Uterus (tissue), 2 donors: ENCODE measurements at regions not wholly inside any gene's neighbourhood (a gene's known extent, or its start where the extent isn't known, plus 50 kb on each side); places are given as distances from the start of the nearest gene placed in this dataset.

Experiments used
- POLR2A ChIP-seq, 2 donors: fragments of 450-650 bp; IDR thresholded peaks; one replicate each; pipeline ENCODE4 v1.6.1; 2016; ENCODE audit warnings: antibody characterized with exemption in 2 of 2, mild to moderate bottlenecking in 1 of 2, moderate library complexity in 1 of 2
- TF ChIP-seq, protein P1 (sequence below), 4 experiments: fragments of 200-600 bp in 2 of 4; fragments of 450-650 bp in 2 of 4; sonication (generic) in 2 of 4; IDR thresholded peaks; one replicate each; pipeline ENCODE4 v1.5.1; 2016 to 2019; ENCODE audit warnings: antibody characterized with exemption in 4 of 4, mild to moderate bottlenecking in 2 of 4, moderate library complexity in 1 of 4

DNA sequence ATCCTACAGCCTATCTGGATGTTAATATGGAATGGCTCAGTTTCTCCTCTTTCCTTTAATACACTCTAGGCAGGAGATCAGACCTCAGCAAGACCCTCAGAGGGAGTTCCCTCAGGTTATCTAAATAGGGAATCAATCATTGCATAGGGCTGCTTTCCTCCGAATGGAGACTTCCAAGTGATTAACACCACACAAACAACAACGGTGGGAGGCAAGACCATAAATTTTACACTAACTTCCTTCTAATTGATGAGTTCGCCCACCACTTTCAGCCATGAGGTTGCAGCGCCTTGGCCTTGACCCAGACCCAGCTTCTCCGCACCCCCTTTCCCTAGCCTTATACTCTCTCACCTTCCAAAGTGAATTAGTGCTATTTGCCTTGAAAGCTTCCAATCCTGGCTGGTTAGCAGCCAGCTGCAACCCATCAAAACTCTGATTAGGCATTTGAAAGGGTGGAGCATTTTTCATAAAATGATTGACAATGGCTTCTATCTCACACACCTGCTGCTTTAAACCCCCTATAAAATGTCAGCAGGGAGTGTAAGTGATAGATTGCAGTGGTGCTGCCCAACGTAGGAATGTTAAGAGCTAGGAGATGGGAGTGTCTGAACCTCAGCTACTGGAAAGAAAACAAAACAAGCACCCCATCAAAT is 534.9 kb upstream of the USP24 start:
- TF ChIP-seq, protein P1, sequence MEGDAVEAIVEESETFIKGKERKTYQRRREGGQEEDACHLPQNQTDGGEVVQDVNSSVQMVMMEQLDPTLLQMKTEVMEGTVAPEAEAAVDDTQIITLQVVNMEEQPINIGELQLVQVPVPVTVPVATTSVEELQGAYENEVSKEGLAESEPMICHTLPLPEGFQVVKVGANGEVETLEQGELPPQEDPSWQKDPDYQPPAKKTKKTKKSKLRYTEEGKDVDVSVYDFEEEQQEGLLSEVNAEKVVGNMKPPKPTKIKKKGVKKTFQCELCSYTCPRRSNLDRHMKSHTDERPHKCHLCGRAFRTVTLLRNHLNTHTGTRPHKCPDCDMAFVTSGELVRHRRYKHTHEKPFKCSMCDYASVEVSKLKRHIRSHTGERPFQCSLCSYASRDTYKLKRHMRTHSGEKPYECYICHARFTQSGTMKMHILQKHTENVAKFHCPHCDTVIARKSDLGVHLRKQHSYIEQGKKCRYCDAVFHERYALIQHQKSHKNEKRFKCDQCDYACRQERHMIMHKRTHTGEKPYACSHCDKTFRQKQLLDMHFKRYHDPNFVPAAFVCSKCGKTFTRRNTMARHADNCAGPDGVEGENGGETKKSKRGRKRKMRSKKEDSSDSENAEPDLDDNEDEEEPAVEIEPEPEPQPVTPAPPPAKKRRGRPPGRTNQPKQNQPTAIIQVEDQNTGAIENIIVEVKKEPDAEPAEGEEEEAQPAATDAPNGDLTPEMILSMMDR (IDR thresholded peaks at IDR 0.05): no peak
- no peak for TF ChIP-seq POLR2A (IDR thresholded peaks at IDR 0.05)
